Astrocyte of the spinal cord (primary cell): ENCODE measurements at regions not wholly inside any gene's neighbourhood (a gene's known extent, or its start where the extent isn't known, plus 50 kb on each side); places are given as distances from the start of the nearest gene placed in this dataset.

Source experiments
- DNase-seq: peaks from one replicate; pipeline ENCODE4 v3.0.0; 2011; ENCODE audit warnings: low read depth, low spot score
- H3K4me3 ChIP-seq: 2 replicates; pipeline ENCODE4 v1.5.1; 2011; ENCODE audit warnings: low read depth, mild to moderate bottlenecking, low read length, moderate library complexity
- in situ Hi-C: cut with HindIII; loops from 2 replicates; pipeline ENCODE4 v1.10.0; 2017; ENCODE audit warnings: low sequenced_read_pairs
- TF ChIP-seq, protein P1 (sequence below): IDR thresholded peaks from 2 replicates; pipeline ENCODE4 v1.5.1; 2012; ENCODE audit warnings: low read depth, mild to moderate bottlenecking, low read length, inconsistent platforms

DNA sequence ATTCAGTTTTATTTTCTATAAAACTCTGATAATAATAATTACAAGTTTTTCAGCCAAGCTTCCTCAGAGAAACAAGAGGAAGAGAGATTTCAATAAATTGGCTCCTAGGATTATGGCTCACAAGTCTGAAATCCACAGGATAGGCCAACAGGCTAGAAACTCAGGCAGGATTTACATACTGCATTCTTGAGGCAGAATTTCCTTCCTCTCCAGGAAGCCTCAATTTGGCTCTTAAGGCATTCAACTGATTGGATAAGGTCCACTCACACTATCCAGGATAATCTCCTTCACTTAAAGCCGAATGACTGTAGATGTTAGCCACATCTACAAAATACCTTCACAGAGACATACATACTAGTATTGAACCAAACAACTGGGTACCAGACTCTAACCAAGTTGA, 120.3 kb upstream of the FAT3 start:
- TF ChIP-seq, protein P1, sequence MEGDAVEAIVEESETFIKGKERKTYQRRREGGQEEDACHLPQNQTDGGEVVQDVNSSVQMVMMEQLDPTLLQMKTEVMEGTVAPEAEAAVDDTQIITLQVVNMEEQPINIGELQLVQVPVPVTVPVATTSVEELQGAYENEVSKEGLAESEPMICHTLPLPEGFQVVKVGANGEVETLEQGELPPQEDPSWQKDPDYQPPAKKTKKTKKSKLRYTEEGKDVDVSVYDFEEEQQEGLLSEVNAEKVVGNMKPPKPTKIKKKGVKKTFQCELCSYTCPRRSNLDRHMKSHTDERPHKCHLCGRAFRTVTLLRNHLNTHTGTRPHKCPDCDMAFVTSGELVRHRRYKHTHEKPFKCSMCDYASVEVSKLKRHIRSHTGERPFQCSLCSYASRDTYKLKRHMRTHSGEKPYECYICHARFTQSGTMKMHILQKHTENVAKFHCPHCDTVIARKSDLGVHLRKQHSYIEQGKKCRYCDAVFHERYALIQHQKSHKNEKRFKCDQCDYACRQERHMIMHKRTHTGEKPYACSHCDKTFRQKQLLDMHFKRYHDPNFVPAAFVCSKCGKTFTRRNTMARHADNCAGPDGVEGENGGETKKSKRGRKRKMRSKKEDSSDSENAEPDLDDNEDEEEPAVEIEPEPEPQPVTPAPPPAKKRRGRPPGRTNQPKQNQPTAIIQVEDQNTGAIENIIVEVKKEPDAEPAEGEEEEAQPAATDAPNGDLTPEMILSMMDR, result no peak
- DNase-seq, result no peak
- H3K4me3 ChIP-seq, result no peak overlapping the region
- in situ Hi-C loops, result no loop called here

DNA sequence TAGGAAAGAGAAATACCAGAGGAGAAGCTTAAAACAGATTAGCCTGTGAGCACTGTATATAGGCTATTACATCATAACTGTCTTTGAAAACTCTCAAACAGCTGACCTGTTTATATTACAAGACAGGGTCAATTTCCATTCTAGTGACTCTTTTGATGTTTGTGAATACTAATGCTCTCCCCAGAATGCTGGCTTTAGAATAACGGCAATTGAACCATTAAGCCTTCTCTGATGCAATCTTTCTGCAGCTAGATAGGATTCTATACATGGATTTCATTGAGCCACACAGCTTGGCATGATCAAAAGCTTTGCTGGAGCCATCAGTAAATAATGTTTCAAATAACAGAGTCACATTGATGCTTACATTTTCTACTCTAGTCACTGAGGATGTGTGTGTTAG, 122.7 kb upstream of the FAT3 start:
- TF ChIP-seq, protein P1, result no peak
- no peak for DNase-seq
- H3K4me3 ChIP-seq, result no peak overlapping the region
- in situ Hi-C loops, result no loop called here

DNA sequence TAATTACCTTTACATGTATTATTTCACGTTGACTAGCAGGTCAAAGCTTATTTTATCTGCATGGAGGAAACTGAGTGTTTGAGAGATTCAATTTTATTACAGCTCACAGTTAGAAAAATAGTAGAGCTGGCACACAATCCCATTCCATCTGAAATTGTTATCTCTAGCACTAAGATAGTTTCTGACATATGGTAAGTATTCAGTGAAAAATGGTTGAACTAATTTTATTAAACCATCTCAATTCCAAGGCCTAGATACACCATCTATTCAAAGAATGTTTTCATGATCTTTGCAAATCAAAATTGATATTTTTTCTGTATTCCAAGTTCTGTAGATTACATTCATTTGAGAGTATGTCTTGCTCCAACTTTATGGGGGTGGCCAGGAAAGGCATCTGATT, 125.4 kb upstream of the FAT3 start:
- H3K4me3 ChIP-seq, result no peak overlapping the region
- TF ChIP-seq, protein P1, result no peak
- no peak for DNase-seq
- in situ Hi-C loops, result no loop called here

DNA sequence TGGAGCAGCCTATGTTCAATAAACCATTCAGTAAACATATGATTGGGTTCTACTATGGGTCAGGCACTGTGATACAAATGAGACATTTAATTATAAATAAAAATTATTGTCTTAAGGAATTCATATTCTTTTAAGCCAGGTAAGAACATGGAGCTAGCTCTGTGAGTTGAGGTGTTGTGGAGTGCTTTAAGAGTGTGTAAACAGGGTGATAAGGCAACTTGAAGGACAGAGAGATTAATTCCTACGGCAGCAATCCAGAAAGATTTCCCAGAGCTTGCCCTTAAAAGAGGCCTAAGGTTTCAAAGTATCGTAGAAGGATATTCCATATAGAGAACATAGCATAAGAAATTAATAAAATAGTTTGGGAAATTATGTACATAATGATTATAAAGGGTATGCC, 126.4 kb upstream of the FAT3 start:
- TF ChIP-seq, protein P1, result no peak

DNA sequence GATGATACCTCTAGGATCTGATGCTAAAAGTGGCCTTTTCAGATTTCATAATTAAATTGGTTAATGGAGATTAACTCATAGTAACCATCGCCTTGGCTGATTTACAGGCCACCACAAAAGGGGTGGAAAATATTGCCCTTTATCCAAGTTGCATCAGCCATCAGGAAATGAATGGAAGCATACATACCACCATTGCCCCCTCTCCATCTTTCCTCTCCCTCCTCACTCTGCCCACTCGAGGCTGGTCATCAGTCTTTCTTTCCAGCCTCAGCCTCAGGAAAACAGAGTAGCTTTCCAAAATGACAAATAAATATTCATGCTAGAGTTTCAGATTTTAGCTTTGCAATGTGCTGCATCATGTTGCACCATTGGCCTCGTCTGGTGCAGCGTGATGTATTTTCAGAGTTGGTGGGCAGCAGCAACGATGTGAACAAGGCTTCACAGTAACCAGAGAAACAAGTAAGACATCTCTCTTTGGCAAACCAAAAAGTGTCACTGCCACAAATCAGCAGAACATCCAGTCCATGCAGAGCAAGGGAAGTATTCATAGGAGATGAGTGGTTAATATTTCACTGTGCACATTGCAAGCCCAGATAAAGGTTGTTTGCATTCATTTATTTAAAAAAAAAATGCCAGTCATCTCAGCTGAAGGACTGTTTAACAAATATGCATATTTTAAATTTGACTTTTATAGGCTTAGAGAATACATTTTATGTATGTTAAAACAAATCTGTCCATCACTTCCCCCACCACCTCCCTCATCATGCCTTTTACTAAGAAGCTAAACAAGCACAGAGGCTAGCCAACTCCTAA, 136.7 kb upstream of the FAT3 start:
- H3K4me3 ChIP-seq, result no peak overlapping the region

More for the DNA sequence above, 126.4 kb upstream of the FAT3 start:
- no peak overlapping the region for H3K4me3 ChIP-seq
- DNase-seq, result no peak
- in situ Hi-C loops, result no loop called here

DNA sequence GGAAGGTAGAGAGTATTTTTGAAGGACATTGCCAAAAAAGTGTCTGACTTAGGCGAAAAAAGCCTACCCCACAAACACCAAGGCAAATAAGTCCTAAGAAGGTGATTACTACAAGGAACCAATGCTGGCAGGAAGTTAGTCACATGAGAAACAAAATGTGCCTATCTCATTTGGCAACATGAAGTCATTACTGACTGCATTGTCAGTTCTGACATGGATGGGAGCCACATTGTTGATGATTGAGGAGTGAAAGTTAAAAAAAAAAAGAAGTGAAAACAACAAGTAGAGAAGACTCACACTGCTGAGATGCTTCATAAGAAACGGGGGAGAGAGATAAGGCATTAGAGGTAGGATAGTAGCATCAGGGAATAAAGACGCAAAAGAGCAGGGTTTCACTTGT, 141.5 kb upstream of the FAT3 start:
- in situ Hi-C loops, result no loop called here
- H3K4me3 ChIP-seq, result no peak overlapping the region
- TF ChIP-seq, protein P1, result no peak
- no peak for DNase-seq

More for the DNA sequence above, 136.7 kb upstream of the FAT3 start:
- in situ Hi-C loops, result no loop called here
- TF ChIP-seq, protein P1, result no peak
- no peak for DNase-seq
